ENCODE measurements at regions not wholly inside any gene's neighbourhood (a gene's known extent, or its start where the extent isn't known, plus 50 kb on each side); places are given as distances from the start of the nearest gene placed in this dataset.

- Histone ChIP-seq H3F3A (replicated peaks; ENCODE audit: insufficient read depth) (no peaks in the 10 kb centered on the region), H3K9me2 (no peaks in the 10 kb centered on the region), H3K36me3 (replicated peaks in 1 of 2; ENCODE audit: control insufficient read depth in 1 of 2, insufficient read depth in 2 of 2, low read length in 1 of 2) (no peaks in the 10 kb centered on the region), H3K27me3 (ENCODE audit: insufficient read depth) (no peaks in the 10 kb centered on the region), H3K9me3 (no peaks in the 10 kb centered on the region), H3K4me3 (ENCODE audit: low read depth in 2 of 2, low read length in 1 of 2) (no peak overlapping the region), H2AFZ (ENCODE audit: low read depth) (no peak overlapping the region), H3K79me2 (ENCODE audit: insufficient read depth) (no peaks in the 10 kb centered on the region), H3K27ac (ENCODE audit: low read depth in 2 of 2, low read length in 1 of 2) (no peak overlapping the region), H3K9ac (no peak overlapping the region), H3K4me2 (no peak overlapping the region), H4K20me1 (ENCODE audit: insufficient read depth) (no peaks in the 10 kb centered on the region), H3K4me1 (ENCODE audit: control insufficient read depth in 1 of 2, insufficient read depth in 2 of 2, low read depth in 1 of 2, low read length in 1 of 2) (no peaks in the 10 kb centered on the region; a peak in 1 of 4 replicates)
- no peak for DNase-seq
- 40% methylated on average over 10 of the region's 12 CpGs for WGBS (ENCODE audit: low lambda C conversion rate)
- TF ChIP-seq YY1 (IDR thresholded peaks at IDR 0.05; ENCODE audit: low read depth) (no peak), POLR2AphosphoS5 (IDR thresholded peaks at IDR 0.05; ENCODE audit: low read depth, low read length) (no peak), SIN3A (IDR thresholded peaks at IDR 0.05; ENCODE audit: borderline replicate concordance, low read depth, low read length) (no peak), NFIC (IDR thresholded peaks at IDR 0.05; ENCODE audit: borderline replicate concordance) (no peak), EZH2phosphoT487 (IDR thresholded peaks at IDR 0.05; ENCODE audit: borderline replicate concordance, low read depth) (no peak), RAD21 (IDR thresholded peaks at IDR 0.05; ENCODE audit: low read length) (no peak), EP300 (IDR thresholded peaks at IDR 0.05; ENCODE audit: borderline replicate concordance in 1 of 2, low read depth in 1 of 2, low read length in 1 of 2) (no peak), CTCF (IDR thresholded peaks at IDR 0.05) (no peak), SMC3 (IDR thresholded peaks at IDR 0.05; ENCODE audit: low read depth, low read length) (no peak)
- CTCF ChIA-PET, result no interaction called here
- POLR2A ChIA-PET, result no interaction called here
Observed at GRCh38 chr1:213531369-213532310, 456.1 kb upstream of the PROX1 start.

- no peak for DNase-seq
- TF ChIP-seq GABPA (IDR thresholded peaks at IDR 0.05; ENCODE audit: low read depth) (no peak), SMC3 (IDR thresholded peaks at IDR 0.05; ENCODE audit: low read depth, low read length) (no peak), ZBTB33 (IDR thresholded peaks at IDR 0.05; ENCODE audit: borderline replicate concordance, low read depth) (no peak), NRF1 (IDR thresholded peaks at IDR 0.05; ENCODE audit: low read depth, low read length) (no peak), TEAD4 (IDR thresholded peaks at IDR 0.05; ENCODE audit: borderline replicate concordance, insufficient read depth) (no peak), USF2 (IDR thresholded peaks at IDR 0.05; ENCODE audit: borderline replicate concordance, low read depth, low read length) (no peak), IRF3 (IDR thresholded peaks at IDR 0.05; ENCODE audit: low read depth, low read length) (no peak), MAX (IDR thresholded peaks at IDR 0.05; ENCODE audit: low read depth) (no peak), RXRA (IDR thresholded peaks at IDR 0.05; ENCODE audit: borderline replicate concordance, low read depth) (no peak), TCF12 (IDR thresholded peaks at IDR 0.05) (no peak), TAF1 (IDR thresholded peaks at IDR 0.05; ENCODE audit: borderline replicate concordance, low read depth, low read length) (no peak), EP300 (IDR thresholded peaks at IDR 0.05; ENCODE audit: borderline replicate concordance in 1 of 2, low read depth in 1 of 2, low read length in 1 of 2) (no peak)
- ChIA-PET CTCF (no interaction called here), POLR2A (no interaction called here)
- Histone ChIP-seq H3K79me2 (ENCODE audit: insufficient read depth) (no peaks in the 10 kb centered on the region), H3K36me3 (replicated peaks in 1 of 2; ENCODE audit: control insufficient read depth in 1 of 2, insufficient read depth in 2 of 2, low read length in 1 of 2) (no peaks in the 10 kb centered on the region), H2AFZ (ENCODE audit: low read depth) (no peak overlapping the region), H3F3A (replicated peaks; ENCODE audit: insufficient read depth) (no peaks in the 10 kb centered on the region), H3K9me3 (no peaks in the 10 kb centered on the region), H3K4me1 (ENCODE audit: control insufficient read depth in 1 of 2, insufficient read depth in 2 of 2, low read depth in 1 of 2, low read length in 1 of 2) (no peaks in the 10 kb centered on the region; a peak in 1 of 4 replicates), H3K4me2 (no peak overlapping the region), H4K20me1 (ENCODE audit: insufficient read depth) (no peaks in the 10 kb centered on the region), H3K4me3 (ENCODE audit: low read depth in 2 of 2, low read length in 1 of 2) (no peak overlapping the region), H3K27me3 (ENCODE audit: insufficient read depth) (no peaks in the 10 kb centered on the region), H3K9ac (no peak overlapping the region), H3K27ac (ENCODE audit: low read depth in 2 of 2, low read length in 1 of 2) (no peak overlapping the region), H3K9me2 (no peaks in the 10 kb centered on the region)
- WGBS (ENCODE audit: low lambda C conversion rate), result 27% methylated on average over 2 of the region's 2 CpGs
Observed at GRCh38 chr1:213533125-213533524, 454.6 kb upstream of the PROX1 start.

Data from SK-N-SH (cell line).